GM19397 (cell line): ENCODE measurements at regions not wholly inside any gene's neighbourhood (a gene's known extent, or its start where the extent isn't known, plus 50 kb on each side); places are given as distances from the start of the nearest gene placed in this dataset.
"Not testable (repeated sequence)": the region's sequence is repeated elsewhere in the genome, so short reads cannot be mapped to it uniquely, and the experiment has no call there.

Experiments
- ATAC-seq: cut with Tn5 transposase; IDR thresholded peaks from one replicate; pipeline ENCODE4 v1.9.1; 2021; ENCODE audit warnings: mild to moderate bottlenecking, moderate library complexity; ENCODE audit not compliant: unreplicated experiment

DNA sequence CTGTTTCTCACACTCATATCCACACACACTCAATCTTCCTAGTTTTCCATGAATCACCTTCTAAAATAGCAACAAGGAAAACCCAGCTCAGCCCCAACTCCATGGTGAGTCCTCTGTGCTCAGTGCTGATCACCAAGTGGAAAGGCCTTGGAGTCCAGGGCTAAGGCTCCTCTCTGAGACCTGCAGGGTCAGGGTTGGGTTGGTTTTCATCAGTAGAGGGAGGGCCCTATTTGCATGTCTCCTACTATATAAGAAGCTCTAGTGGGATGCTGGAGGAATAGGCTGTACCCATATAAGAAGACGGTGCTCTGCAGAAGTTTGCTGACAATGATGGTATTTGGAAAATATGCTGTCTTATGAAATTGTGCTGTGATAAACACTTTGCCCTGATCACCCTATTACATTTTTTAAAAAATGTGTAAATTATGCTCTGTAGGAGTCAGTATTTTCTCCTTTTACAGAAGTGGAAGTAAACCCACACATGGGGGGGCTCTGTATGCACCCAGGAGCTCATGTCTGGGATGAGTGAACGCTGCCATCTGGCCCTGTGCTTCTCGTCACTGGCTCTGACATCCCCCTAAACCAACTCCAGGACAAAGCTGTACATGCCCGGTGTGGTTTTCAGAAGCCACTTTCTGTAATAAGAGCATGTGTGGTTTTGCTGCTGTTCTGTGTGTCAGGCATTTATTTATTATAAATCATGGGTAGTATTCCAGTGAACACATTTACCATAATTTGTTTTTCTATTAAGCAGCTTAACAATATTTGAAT lies 536.3 kb downstream of the TMEM121 start:
- ATAC-seq = no peak

DNA sequence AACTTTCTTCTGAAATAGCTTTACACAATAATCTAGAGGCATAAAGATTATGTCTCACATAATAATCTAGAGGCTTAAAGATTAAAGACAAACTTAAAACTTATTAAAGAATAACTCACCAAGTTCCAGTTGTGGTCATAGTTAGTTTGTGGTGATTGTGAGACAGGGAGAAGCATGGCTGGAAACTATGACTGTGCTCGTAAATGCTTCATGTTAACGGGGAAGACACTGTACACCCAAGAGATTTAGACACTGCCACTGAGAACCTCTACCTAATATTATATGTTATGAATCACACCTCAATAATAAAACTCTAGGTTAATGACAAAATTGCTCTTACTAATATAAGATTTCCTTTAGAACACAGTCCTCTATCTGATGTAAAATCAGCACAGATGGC lies 541.6 kb downstream of the TMEM121 start:
- no peak for ATAC-seq

DNA sequence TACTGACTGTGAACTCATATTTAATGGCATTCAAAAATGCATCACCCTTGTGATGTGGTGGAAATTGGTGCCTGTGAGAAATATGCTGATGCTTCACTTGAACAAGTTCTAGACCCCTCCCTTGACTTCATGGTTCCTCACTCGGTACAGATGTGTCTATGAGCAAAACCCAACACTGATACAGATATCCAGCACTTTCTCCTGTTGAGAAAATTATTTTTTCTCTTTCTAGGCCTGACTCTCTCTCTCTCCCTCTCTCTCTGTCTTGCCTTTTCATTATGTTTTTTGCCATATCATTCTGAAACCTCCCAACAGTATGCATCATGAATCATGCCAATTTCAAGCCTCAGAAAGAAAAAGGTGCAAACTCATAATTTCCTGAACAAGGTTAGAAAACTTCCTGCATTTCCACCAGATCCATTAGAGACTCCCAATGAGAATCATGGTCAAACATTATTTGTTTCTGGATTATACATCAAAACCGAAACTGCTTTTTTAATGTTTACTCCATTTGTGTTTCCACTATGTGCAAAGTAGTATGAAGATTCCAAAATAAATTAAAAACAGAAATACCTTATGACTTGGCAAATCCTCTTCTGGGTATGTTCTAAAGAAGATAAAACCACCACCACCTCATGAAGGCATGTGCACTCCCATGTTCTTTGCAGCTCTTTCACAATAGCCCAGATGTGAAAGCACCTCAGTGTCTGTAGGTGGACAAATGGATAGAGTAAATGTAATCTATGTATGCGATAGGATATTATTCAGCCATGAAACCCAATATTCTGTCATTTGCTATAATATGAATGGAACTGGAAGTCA lies 543.6 kb downstream of the TMEM121 start:
- ATAC-seq = no peak

DNA sequence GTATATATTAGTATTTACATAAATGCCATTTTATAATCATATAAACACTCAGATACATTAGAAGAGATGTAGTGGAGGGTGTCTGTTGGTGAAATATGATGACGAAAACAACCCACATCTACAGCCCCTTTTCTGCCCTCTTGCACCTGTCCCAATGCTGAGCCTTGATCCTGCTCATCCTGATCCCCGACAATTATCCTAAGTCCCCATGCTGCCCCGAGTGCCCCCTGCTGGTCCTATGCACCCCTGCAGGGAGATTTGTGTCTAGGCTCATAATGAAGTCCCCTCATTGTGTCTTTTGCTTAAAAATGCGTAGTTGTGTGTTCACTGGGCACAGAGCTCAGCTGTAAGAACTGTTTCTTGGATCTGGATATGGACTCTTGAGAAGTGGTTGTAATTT lies 554.5 kb downstream of the TMEM121 start:
- ATAC-seq = no peak

DNA sequence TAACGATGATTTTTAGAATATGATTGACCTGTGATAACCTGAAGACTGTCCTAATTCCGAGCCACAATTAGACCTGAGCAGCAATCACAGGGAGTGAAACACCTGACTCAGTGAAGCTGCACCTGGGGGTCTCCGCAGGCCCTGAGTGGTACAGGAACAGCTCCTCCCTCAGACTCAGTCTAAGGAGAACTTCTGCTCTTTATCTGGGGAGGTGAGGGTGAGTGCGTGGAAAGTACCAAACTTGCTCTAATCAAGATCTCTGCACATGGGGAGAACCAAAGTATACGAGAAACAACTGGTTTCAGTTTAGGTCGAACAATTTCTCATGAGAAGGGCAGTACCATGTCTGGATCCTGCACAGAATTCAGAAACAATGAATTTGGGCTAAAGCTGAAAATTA lies 555.3 kb downstream of the TMEM121 start:
- ATAC-seq = not testable (repeated sequence)

DNA sequence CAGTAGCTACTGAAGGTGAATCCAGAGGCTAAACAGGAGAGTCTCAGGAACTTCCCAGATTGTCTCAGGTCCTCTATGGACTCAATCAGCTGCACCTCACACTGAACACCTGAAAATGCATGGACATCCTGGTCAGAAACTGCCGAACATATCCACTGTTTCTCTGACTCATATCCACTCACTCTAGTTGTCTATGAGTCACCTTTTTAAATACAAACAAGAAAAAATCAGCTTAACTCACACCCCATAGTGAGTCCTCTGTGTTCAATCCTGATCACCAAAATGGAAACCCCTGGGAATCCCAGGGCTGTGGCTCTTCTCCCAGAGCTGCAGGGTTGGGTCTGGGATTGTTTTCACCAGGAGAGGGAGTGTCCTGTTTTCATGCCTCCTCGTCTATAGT lies 556.7 kb downstream of the TMEM121 start:
- ATAC-seq = no peak

DNA sequence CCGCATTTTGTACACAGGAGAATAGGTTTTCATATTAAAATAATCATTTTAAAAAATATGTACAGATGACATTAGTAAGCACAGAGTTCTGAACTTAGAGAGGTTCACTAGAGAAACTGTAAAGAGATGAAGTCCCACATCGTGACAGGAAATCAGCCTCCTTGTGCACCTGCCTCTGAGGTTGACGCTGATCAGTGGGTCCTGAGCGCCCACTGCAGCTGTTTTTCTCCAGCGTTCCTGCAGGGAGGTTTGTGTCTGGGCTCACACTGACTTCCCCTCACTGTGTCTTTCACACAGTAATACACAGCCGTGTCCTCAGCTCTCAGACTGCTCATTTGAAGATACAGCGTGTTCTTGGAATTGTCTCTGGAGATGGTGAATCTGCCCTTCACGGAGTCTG lies 561.5 kb downstream of the TMEM121 start:
- no peak for ATAC-seq

DNA sequence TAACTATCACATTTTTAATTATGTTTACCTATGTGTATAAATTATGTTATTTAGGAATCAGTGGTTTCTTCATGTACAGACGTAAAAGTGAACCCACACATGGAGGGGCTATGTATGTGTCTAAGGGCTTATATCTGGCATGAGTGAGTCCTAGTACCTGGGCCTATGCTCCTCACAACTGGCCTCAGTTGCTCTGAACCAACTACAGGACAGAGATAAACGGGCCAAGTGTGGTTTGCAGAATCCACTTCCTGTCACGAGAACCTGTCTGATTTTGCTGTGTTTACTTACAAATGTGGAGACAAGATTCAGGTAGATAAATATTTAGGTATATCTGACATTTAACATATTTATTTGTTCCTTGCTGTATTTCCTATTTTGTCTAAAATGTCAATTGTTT lies 562.5 kb downstream of the TMEM121 start:
- ATAC-seq = not testable (repeated sequence)

DNA sequence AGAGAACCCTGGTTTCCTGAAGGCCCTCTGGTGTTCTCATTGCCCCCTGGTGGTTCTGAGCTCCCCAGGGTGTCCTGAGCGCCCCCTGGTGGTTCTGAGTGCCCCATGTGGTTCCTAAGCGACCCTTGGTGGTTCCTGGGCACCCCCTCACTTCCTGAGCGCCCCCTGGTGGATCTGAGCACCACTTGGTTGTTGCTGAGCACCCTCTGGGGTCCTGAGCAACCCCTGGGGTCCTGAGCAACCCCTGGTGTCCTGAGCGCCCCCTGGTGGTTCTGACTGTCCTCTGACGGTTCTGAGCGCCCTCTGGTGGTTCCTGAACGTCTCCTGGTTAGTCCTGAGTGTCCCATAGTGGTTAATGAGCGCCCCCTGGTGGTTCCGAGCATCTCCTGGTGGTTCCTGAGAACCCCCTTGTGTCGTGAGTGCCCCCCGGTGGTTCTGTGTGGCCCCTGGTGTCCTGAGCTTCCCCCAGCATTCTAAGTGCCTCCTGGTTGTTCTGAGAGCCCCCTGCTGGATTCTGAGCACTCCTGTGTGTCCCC lies 568.3 kb downstream of the TMEM121 start:
- ATAC-seq = no peak

DNA sequence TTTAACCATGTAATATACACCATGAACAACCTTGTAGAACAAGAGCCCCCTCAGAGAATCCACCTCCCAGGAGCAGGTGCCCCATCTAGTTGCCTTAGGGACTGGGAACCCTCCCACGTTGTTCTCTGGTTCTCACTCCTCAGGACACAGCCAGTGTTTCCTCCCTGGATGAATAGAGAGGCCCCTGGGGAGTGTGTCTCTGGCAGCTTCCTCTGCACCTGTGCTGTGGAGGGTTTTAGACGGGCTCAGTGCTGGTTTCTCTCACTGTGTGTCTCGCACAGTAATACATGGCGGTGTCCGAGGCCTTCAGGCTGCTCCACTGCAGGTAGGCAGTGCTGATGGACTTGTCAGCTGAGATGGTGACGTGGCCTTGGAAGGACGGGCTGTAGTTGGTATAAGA lies 581.3 kb downstream of the TMEM121 start:
- ATAC-seq = no peak

DNA sequence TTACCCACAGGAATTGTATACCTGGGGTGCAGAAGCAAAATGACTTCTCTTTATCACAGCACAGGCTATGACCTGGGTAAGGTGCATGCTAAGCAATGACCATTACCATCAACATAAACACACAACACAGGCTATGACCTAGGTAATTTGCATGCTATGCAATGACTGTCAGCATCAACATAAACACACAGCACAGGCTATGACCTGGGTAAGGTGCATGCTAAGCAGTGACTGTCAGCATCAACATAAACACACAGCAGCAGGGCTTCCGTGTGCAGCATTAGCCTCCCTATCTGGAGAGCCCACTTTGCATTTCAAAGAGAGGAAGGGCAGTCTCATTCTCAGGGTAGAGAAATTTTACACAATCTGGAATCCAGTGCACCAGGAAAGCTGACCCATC lies 583.0 kb downstream of the TMEM121 start:
- no peak for ATAC-seq

DNA sequence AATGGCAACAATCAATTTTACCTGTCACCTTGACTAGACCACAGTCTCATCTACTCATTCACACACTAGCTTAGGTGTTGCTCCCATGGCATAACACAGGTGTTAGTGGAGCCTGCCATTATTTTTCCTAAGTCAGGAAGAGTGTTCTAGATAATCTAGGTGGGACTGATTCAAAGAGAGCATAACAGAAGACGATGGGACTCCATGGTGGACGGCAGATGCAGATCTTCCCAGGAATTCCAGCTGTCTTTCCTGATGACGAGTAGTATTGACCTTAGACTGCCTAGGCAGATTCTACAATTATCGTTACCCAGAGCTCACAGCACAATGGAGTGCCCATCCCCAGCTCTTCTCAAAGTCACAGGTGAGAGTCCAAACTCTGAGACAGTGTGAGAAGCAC lies 589.0 kb downstream of the TMEM121 start:
- ATAC-seq = no peak

DNA sequence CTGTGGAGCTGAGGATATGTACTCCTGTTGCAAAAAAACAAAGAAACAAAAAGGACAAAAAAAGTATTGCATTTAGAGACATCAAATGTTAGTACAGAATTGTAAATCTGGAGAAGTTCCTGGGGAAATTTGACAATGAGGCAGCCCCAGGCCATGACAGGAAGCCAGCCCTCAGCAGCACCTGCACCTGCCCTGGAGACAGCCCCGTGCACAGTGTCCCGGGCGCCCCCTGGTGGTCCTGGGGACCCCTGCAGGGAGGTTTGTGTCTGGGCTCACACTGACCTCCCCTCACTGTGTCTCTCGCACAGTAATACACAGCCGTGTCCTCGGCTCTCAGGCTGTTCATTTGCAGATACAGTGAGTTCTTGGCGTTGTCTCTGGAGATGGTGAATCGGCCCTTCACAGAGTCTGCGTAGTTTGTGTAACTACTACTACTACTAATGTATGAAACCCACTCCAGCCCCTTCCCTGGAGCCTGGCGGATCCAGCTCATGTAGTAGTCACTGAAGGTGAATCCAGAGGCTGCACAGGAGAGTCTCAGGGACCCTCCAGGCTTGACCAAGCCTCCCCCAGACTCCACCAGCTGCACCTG lies 590.1 kb downstream of the TMEM121 start:
- ATAC-seq = not testable (repeated sequence)

DNA sequence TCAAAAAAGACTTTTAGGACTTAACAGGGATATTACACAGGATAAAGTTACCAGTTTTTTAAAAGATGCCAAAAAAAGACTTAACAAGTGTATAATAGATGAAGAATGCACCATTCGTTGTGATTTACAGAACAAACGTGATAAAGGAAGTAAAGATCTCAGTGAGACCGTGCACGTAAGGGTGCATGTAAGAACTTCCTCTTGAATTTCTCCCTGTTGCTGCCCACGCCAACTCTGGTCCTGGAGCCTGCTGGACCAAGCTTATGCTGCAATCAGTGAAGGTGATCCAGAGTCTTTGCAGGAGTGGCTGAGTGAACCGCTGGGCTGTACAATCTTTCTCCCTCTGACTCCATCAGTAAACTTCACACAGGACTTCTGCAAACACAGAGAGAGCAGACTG lies 593.7 kb downstream of the TMEM121 start:
- no peak for ATAC-seq

DNA sequence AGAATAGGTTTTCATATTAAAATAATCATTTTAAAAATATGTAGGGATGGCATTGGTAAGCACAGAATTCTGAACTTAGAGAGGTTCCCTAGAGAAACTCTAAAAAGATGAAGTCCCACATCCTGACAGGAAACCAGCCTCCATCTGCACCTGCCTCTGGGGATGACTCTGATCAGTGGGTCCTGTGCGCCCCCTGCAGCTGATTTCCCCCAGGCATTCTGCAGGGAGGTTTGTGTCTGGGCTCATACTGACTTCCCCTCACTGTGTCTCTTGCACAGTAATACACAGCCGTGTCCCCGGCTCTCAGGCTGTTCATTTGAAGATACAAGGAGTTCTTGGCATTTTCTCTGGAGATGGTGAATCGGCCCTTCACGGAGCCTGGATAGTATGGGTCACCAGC lies 602.9 kb downstream of the TMEM121 start:
- ATAC-seq = no peak

DNA sequence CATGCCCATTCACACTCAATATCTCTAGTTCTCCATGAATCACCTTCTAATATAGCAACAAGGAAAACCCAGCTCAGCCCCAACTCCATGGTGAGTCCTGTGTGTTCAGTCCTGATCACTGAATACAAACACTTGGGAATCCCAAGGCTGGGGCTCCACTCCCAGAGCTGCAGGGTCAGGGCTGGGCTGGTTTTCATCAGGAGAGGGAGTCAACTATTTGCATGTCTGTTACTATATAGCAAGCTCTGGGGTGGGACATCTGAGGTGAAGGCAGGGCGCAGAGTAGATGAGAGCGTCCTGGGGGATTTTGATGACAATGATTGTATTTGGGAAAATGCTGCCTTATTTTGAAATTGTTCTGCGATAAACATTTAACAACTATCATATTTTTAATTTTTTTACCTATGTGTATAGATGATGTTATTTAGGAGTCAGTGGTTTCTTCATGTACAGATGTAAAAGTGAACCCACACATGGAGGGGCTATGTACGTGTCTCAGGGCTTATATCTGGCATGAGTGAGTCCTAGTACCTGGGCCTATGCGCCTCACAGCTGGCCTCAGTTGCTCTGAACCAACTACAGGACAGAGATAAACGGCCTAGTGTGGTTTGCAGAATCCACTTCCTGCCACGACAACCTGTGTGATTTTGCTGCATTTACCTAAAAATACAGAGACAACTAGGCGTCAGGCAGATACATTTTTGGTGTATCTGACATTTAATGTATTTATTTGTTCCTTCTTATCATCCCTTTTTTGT lies 603.7 kb downstream of the TMEM121 start:
- not testable (repeated sequence) for ATAC-seq

DNA sequence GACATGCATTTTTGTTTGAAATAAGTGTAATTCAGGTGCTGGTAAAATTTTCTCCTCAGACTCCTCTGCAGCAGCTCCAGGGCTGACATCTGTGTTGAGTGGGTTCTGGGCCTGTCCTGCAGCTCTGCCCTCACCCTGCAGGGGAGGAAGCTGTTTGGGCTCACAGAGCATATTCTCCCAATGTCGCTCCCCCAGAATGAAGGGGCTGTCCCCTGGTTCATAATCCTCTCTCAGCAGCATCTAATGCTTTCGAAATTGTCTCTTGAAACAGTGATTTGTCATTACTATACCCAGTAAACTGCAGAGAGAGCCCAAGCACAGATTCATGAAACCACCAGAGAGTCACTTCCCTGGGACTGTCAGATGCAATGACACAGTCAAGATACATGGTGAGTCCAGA lies 606.7 kb downstream of the TMEM121 start:
- not testable (repeated sequence) for ATAC-seq

DNA sequence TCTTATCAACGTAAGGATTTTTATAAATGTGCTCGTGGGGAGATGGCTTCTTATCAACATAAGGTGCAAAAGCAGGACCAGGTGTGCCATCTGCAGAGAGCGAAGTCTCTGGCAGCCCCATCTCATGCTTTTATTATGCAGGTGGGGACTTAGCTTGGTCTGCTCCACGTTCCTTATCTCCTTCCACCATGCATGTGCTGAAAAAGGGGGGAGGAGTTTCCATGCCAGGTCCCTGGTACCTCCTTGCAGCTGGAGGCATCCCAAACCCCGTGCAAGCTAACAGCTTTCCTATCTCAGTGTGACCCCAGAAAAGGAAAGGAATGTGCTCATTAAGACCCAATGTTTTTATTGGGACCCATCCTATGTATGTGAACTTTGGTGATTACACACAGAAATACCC lies 608.5 kb downstream of the TMEM121 start:
- ATAC-seq = no peak

DNA sequence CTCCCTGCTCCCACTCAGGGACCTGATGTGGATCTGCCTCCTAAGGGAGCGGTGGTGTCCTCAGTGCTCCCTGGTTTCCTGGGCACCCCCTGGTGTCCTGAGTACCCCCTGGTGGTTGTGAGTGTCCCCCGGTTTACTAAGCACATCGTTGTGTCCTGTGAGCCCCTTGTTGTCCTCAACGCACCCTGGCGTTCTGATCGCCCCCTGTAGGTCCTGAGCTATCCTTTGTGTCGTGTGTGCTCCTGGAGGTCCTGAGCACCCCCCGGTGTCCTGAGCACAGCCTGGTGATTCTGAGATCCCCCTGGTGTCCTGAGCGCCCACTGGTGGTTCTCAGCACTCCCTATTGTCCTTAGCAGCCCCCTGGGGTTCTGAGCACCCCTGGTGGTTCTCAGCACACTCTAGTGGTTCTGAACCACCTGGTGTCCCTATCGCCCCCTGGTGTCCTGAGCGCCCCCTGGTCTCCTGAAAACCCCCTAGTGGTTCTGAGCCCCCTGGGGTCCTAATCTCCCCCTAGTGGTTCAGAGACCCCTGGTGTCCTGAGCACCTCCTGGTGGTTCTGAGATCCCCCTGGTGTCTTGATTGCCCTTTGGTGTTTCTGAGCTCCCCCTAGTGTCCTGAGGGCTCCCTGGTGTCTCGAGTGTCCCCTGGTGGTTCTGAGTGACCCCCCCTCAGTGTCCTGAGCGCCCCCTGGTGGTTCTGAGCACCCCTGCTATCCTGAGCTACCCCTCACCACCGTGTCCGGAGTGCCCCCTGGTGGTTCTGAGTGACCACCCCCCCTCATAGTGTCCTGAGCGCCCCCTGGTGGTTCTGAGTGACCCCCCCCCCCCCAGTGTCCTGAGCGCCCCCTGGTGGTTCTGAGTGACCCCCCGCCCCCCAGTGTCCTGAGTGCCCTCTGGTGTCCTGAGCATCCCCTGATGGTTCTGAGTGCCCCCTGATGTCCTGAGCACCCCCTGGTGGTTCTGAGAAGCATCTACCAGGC lies 615.1 kb downstream of the TMEM121 start:
- ATAC-seq = no peak

DNA sequence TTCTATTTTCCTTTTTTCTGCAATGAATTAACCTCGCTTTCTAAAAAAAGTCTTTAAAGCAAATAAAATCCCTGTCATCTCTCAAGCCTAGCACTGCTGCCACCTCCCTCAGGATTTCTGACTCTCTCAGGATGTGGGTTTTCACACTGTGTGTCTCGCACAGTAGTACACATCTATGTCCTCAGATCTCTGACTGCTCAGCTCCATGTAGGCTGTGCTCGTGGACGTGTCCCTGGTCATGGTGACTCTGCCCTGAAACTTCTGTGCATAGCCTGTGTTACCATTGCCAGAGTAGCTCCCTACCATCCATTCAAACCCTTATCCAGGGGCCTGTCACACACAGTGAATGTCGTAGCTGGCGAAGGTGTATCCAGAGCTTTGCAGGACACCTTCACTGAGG lies 619.3 kb downstream of the TMEM121 start:
- ATAC-seq = not testable (repeated sequence)
